BJ (cell line): ENCODE measurements at regions not wholly inside any gene's neighbourhood (a gene's known extent, or its start where the extent isn't known, plus 50 kb on each side); places are given as distances from the start of the nearest gene placed in this dataset.

Experiments used
- CTCF ChIA-PET: fragments of 350-600 bp; formaldehyde crosslinking; extraction: SDS; loops from one replicate; lab custom pipeline; 2021; ENCODE audit warnings: antibody characterized with exemption, inconsistent platforms; lab: Yijun Ruan, JAX
- POLR2A ChIA-PET: fragments of 300-600 bp; sonication (Branson Sonifier 250); formaldehyde crosslinking; extraction: SDS; loops from one replicate; lab custom pipeline; 2021; ENCODE audit warnings: antibody characterized with exemption; lab: Charles Lee
- DNase-seq: peaks from one replicate; pipeline ENCODE4 v3.0.0-alpha.2; 2011; ENCODE audit warnings: low read depth
- H3K27me3 ChIP-seq: 2 replicates; pipeline ENCODE4 v1.6.0; 2011; ENCODE audit warnings: low read length; ENCODE audit not compliant: control insufficient read depth, insufficient read depth
- H3K36me3 ChIP-seq: 2 replicates; pipeline ENCODE4 v1.5.1; 2011; ENCODE audit warnings: low read length; ENCODE audit not compliant: control insufficient read depth, insufficient read depth
- H3K4me3 ChIP-seq: 2 replicates; pipeline ENCODE4 v1.5.1; 2011; ENCODE audit warnings: low read depth, mild to moderate bottlenecking, control low read depth, low read length
- CTCF ChIP-seq: IDR thresholded peaks from 2 replicates; pipeline ENCODE4 v1.5.1; 2011; ENCODE audit warnings: low read depth, mild to moderate bottlenecking, control low read depth, inconsistent platforms, low read length, moderate library complexity; ENCODE audit not compliant: insufficient read depth

- no peak for DNase-seq
- Histone ChIP-seq H3K36me3 (no peaks in the 10 kb centered on the region), H3K27me3 (peaks cover 2% of the 10 kb centered on the region), H3K4me3 (no peak overlapping the region)
- TF ChIP-seq CTCF = no peak
- ChIA-PET POLR2A (interaction anchor here (0.6 kb wide), 1 partner anchor 88 kb away, joined by 3 read pairs; no protein-coding TSS in a partner anchor), CTCF (no interaction called here)
These were observed 152.1 kb upstream of the SOX21 start for GRCh38 chr13:94864474-94864873.

- POLR2A ChIA-PET = no interaction called here
- DNase-seq = no peak
These were observed 148.6 kb upstream of the SOX21 start for GRCh38 chr13:94860981-94861407.

GRCh38 chr13:94859811-94860210 lies 147.5 kb upstream of the SOX21 start:
- POLR2A ChIA-PET = no interaction called here
- TF ChIP-seq CTCF = no peak
- Histone ChIP-seq H3K27me3 (peaks cover 2% of the 10 kb centered on the region; the same call in 1 of the 2 replicates), H3K36me3 (no peaks in the 10 kb centered on the region), H3K4me3 (no peak overlapping the region)
- DNase-seq = no peak
- CTCF ChIA-PET = no interaction called here

More at GRCh38 chr13:94860981-94861407, 148.6 kb upstream of the SOX21 start:
- H3K4me3 ChIP-seq = peak overlapping the region; percentile 37
- H3K27me3 ChIP-seq = peaks cover 2% of the 10 kb centered on the region
- CTCF ChIA-PET = no interaction called here
- H3K36me3 ChIP-seq = no peaks in the 10 kb centered on the region
- no peak for TF ChIP-seq CTCF

GRCh38 chr13:94859278-94859691 lies 146.9 kb upstream of the SOX21 start:
- Histone ChIP-seq H3K36me3 (no peaks in the 10 kb centered on the region), H3K4me3 (no peak overlapping the region), H3K27me3 (peaks cover 2% of the 10 kb centered on the region; the same call in 1 of the 2 replicates)
- no peak for DNase-seq
- ChIA-PET POLR2A (no interaction called here), CTCF (no interaction called here)
- TF ChIP-seq CTCF = no peak

- ChIA-PET POLR2A (no interaction called here), CTCF (no interaction called here)
- no peak overlapping the region for H3K4me3 ChIP-seq
- H3K27me3 ChIP-seq = peaks cover 2% of the 10 kb centered on the region; the same call in 1 of the 2 replicates
- DNase-seq = no peak
- no peaks in the 10 kb centered on the region for H3K36me3 ChIP-seq
- no peak for TF ChIP-seq CTCF
These were observed 146.5 kb upstream of the SOX21 start for GRCh38 chr13:94858856-94859255.
